Mesodermal cell (in vitro differentiated cells): ENCODE measurements at regions not wholly inside any gene's neighbourhood (a gene's known extent, or its start where the extent isn't known, plus 50 kb on each side); places are given as distances from the start of the nearest gene placed in this dataset.

ENCODE experiments used
- H3K27ac ChIP-seq: 2 replicates; pipeline ENCODE4 v1.7.0; 2013; ENCODE audit warnings: mild to moderate bottlenecking, low read depth, low read length, moderate library complexity; ENCODE audit not compliant: severe bottlenecking
- H3K36me3 ChIP-seq: 2 replicates; pipeline ENCODE4 v1.7.1; 2013; ENCODE audit warnings: mild to moderate bottlenecking, low read length, moderate library complexity; ENCODE audit not compliant: control insufficient read depth, insufficient read depth
- H3K4me1 ChIP-seq: one replicate; pipeline ENCODE4 v1.7.1; 2013; ENCODE audit warnings: mild to moderate bottlenecking, low read length; ENCODE audit not compliant: insufficient read depth, control insufficient read depth, poor library complexity, severe bottlenecking
- H3K4me3 ChIP-seq: 2 replicates; pipeline ENCODE4 v1.7.0; 2013; ENCODE audit warnings: low read length, control low read depth, mild to moderate bottlenecking; ENCODE audit not compliant: insufficient read depth, poor library complexity, severe bottlenecking; ENCODE audit errors: extremely low read depth
- H3K9me3 ChIP-seq: 2 replicates; pipeline ENCODE4 v1.7.1; 2013; ENCODE audit warnings: mild to moderate bottlenecking, low read length, moderate library complexity; ENCODE audit not compliant: control insufficient read depth
- WGBS, 2 experiments: methylation state at CpG; one replicate each; pipeline ENCODE4 v1.1.5; 2013; ENCODE audit warnings: missing lambda C conversion rate in 2 of 2; ENCODE audit not compliant: insufficient coverage in 2 of 2; 5-methylcytosine and 5-hydroxymethylcytosine counted together

GRCh38 chr1:37255868-37256267, 218.5 kb upstream of the ZC3H12A start:
- no peaks in the 10 kb centered on the region for H3K4me1 ChIP-seq
- H3K36me3 ChIP-seq = no peaks in the 10 kb centered on the region
- H3K9me3 ChIP-seq = no peaks in the 10 kb centered on the region
- no peak overlapping the region for H3K4me3 ChIP-seq
- 18 to 20% methylated on average over 2 to 3 of the region's 5 CpGs for whole genome bisulfite sequencing, 2 experiments
- no peak overlapping the region for H3K27ac ChIP-seq

- Histone ChIP-seq H3K36me3 (no peaks in the 10 kb centered on the region), H3K4me3 (no peak overlapping the region), H3K9me3 (no peaks in the 10 kb centered on the region), H3K4me1 (no peaks in the 10 kb centered on the region), H3K27ac (no peak overlapping the region)
Measured at GRCh38 chr1:37257646-37258045, 216.7 kb upstream of the ZC3H12A start.

GRCh38 chr1:37258068-37258467, 216.3 kb upstream of the ZC3H12A start:
- 25 to 75% methylated on average over 4 to 5 of the region's 6 CpGs for WGBS, 2 experiments
- Histone ChIP-seq H3K4me3 (no peak overlapping the region), H3K27ac (no peak overlapping the region), H3K4me1 (no peaks in the 10 kb centered on the region), H3K36me3 (no peaks in the 10 kb centered on the region), H3K9me3 (no peaks in the 10 kb centered on the region)

- no peak overlapping the region for H3K27ac ChIP-seq
- 60 to 69% methylated on average over 2 of the region's 2 CpGs for WGBS, 2 experiments
- no peaks in the 10 kb centered on the region for H3K9me3 ChIP-seq
- no peak overlapping the region for H3K4me3 ChIP-seq
- no peaks in the 10 kb centered on the region for H3K4me1 ChIP-seq
- no peaks in the 10 kb centered on the region for H3K36me3 ChIP-seq
Measured at GRCh38 chr1:37259019-37259418, 215.4 kb upstream of the ZC3H12A start.

- Histone ChIP-seq H3K27ac (no peak overlapping the region), H3K36me3 (no peaks in the 10 kb centered on the region), H3K4me3 (no peak overlapping the region), H3K9me3 (no peaks in the 10 kb centered on the region), H3K4me1 (no peaks in the 10 kb centered on the region)
- 80 to 100% methylated on average over 1 of the region's 2 CpGs for WGBS, 2 experiments
Measured at GRCh38 chr1:37261129-37261528, 213.3 kb upstream of the ZC3H12A start.

GRCh38 chr1:37262439-37263170, 211.8 kb upstream of the ZC3H12A start:
- Histone ChIP-seq H3K4me3 (no peak overlapping the region), H3K36me3 (no peaks in the 10 kb centered on the region), H3K9me3 (no peaks in the 10 kb centered on the region), H3K27ac (no peak overlapping the region), H3K4me1 (peaks cover 7% of the 10 kb centered on the region)
- WGBS, 2 experiments = 83 to 91% methylated on average over 5 of the region's 6 CpGs

- WGBS, 2 experiments = 77% methylated on average over 2 of the region's 3 CpGs; no CpG with 5 or more reads in 1 of the 2 experiments
- Histone ChIP-seq H3K36me3 (no peaks in the 10 kb centered on the region), H3K4me3 (no peak overlapping the region), H3K4me1 (peaks cover 7% of the 10 kb centered on the region), H3K9me3 (no peaks in the 10 kb centered on the region), H3K27ac (no peak overlapping the region)
Measured at GRCh38 chr1:37265156-37265555, 209.2 kb upstream of the ZC3H12A start.

- peaks cover 7% of the 10 kb centered on the region for H3K4me1 ChIP-seq
- 71 to 76% methylated on average over 8 to 9 of the region's 10 CpGs for WGBS, 2 experiments
Measured at GRCh38 chr1:37265786-37266667, 208.4 kb upstream of the ZC3H12A start.

GRCh38 chr1:37267111-37267835, 207.1 kb upstream of the ZC3H12A start:
- H3K4me3 ChIP-seq = no peak overlapping the region
- no peak overlapping the region for H3K27ac ChIP-seq
- H3K9me3 ChIP-seq = no peaks in the 10 kb centered on the region
- peaks cover 7% of the 10 kb centered on the region for H3K4me1 ChIP-seq
- H3K36me3 ChIP-seq = no peaks in the 10 kb centered on the region
- 68 to 77% methylated on average over 8 to 9 of the region's 10 CpGs for WGBS, 2 experiments

More at GRCh38 chr1:37265786-37266667, 208.4 kb upstream of the ZC3H12A start:
- Histone ChIP-seq H3K27ac (no peak overlapping the region), H3K4me3 (no peak overlapping the region), H3K36me3 (no peaks in the 10 kb centered on the region), H3K9me3 (no peaks in the 10 kb centered on the region)

- 50 to 74% methylated on average over 1 to 2 of the region's 3 CpGs for WGBS, 2 experiments
- no peak overlapping the region for H3K4me3 ChIP-seq
- H3K4me1 ChIP-seq = peaks cover 7% of the 10 kb centered on the region
- no peak overlapping the region for H3K27ac ChIP-seq
- no peaks in the 10 kb centered on the region for H3K36me3 ChIP-seq
- H3K9me3 ChIP-seq = no peaks in the 10 kb centered on the region
Measured at GRCh38 chr1:37270639-37271038, 203.7 kb upstream of the ZC3H12A start.
